ENCODE measurements at regions not wholly inside any gene's neighbourhood (a gene's known extent, or its start where the extent isn't known, plus 50 kb on each side); places are given as distances from the start of the nearest gene placed in this dataset.

- no peak for DNase-seq (ENCODE audit: low spot score)
Measured at GRCh38 chr21:25133939-25134338, 473.3 kb downstream of the MRPL39 start.

- no peak for DNase-seq (ENCODE audit: low spot score)
Measured at GRCh38 chr21:25127811-25128210, 479.5 kb downstream of the MRPL39 start.

- DNase-seq (ENCODE audit: low spot score): no peak
Measured at GRCh38 chr21:25127007-25127406, 480.3 kb downstream of the MRPL39 start.

- DNase-seq (ENCODE audit: low spot score): no peak
Measured at GRCh38 chr21:25126564-25126963, 480.7 kb downstream of the MRPL39 start.

- no peak for DNase-seq (ENCODE audit: low spot score)
Measured at GRCh38 chr21:25118648-25119047, 488.6 kb downstream of the MRPL39 start.

GRCh38 chr21:25115021-25115420 is 492.3 kb downstream of the MRPL39 start:
- DNase-seq (ENCODE audit: low spot score): no peak

- no peak for DNase-seq (ENCODE audit: low spot score)
Measured at GRCh38 chr21:25107708-25108107, 499.6 kb downstream of the MRPL39 start.

- DNase-seq (ENCODE audit: low spot score): no peak
Measured at GRCh38 chr21:25103500-25104207, 503.6 kb downstream of the MRPL39 start.

GRCh38 chr21:25097648-25098047 is 509.6 kb downstream of the MRPL39 start:
- DNase-seq (ENCODE audit: low spot score): no peak

- no peak for DNase-seq (ENCODE audit: low spot score)
Measured at GRCh38 chr21:25094695-25095094, 512.6 kb downstream of the MRPL39 start.

GRCh38 chr21:25092441-25093011 is 514.8 kb downstream of the MRPL39 start:
- DNase-seq (ENCODE audit: low spot score): no peak

- DNase-seq (ENCODE audit: low spot score): no peak
Measured at GRCh38 chr21:25081096-25081495, 526.2 kb downstream of the MRPL39 start.

GRCh38 chr21:25080661-25081060 is 526.6 kb downstream of the MRPL39 start:
- no peak for DNase-seq (ENCODE audit: low spot score)

GRCh38 chr21:25080141-25080540 is 527.1 kb downstream of the MRPL39 start:
- DNase-seq (ENCODE audit: low spot score): no peak

- DNase-seq (ENCODE audit: low spot score): no peak
Measured at GRCh38 chr21:25079053-25079452, 528.2 kb downstream of the MRPL39 start.

- no peak for DNase-seq (ENCODE audit: low spot score)
Measured at GRCh38 chr21:25062061-25062460, 545.2 kb downstream of the MRPL39 start.

GRCh38 chr21:25054689-25055088 is 552.6 kb downstream of the MRPL39 start:
- DNase-seq (ENCODE audit: low spot score): no peak

- DNase-seq (ENCODE audit: low spot score): no peak
Measured at GRCh38 chr21:25039461-25040380, 567.6 kb downstream of the MRPL39 start.

- no peak for DNase-seq (ENCODE audit: low spot score)
Measured at GRCh38 chr21:25036775-25037174, 570.5 kb downstream of the MRPL39 start.

- no peak for DNase-seq (ENCODE audit: low spot score)
Measured at GRCh38 chr21:25031750-25032149, 575.5 kb downstream of the MRPL39 start.

- no peak for DNase-seq (ENCODE audit: low spot score)
Measured at GRCh38 chr21:25029580-25029979, 577.7 kb downstream of the MRPL39 start.

- DNase-seq (ENCODE audit: low spot score): no peak
Measured at GRCh38 chr21:25025596-25025995, 581.7 kb downstream of the MRPL39 start.

- no peak for DNase-seq (ENCODE audit: low spot score)
Measured at GRCh38 chr21:25024639-25025038, 582.6 kb downstream of the MRPL39 start.

Measured in CD4-positive, alpha-beta T cell treated with Interleukin-2 at 100 ng/mL for 4 hours (primary cell).